Aorta (tissue), 5 donors: ENCODE measurements at regions not wholly inside any gene's neighbourhood (a gene's known extent, or its start where the extent isn't known, plus 50 kb on each side); places are given as distances from the start of the nearest gene placed in this dataset.

ENCODE experiments used
- ATAC-seq: fragments of 200-7000 bp; cut with Tn5 transposase; one replicate; pipeline ENCODE4 v1.9.1; 2022; ENCODE audit warnings: moderate library complexity; ENCODE audit not compliant: low FRiP score
- DNase-seq, 2 donors: peaks; one replicate each; pipeline ENCODE4 v3.0.0-alpha.2; 2020
- H3K27ac ChIP-seq, 2 donors: one replicate each; pipeline ENCODE4 v1.5.1; 2013; ENCODE audit warnings: low read length in 2 of 2, mild to moderate bottlenecking in 2 of 2, moderate library complexity in 2 of 2, control low read depth in 1 of 2, inconsistent platforms in 1 of 2, low read depth in 1 of 2
- H3K27me3 ChIP-seq, 2 donors: one replicate each; pipeline ENCODE4 v1.6.1; 2013; ENCODE audit warnings: control low read depth in 1 of 2, low read length in 1 of 2, mild to moderate bottlenecking in 1 of 2, moderate library complexity in 1 of 2; ENCODE audit not compliant: insufficient read depth in 2 of 2, control insufficient read depth in 1 of 2
- H3K36me3 ChIP-seq, 2 donors: one replicate each; pipeline ENCODE4 v1.6.1; 2013; ENCODE audit warnings: control low read depth in 1 of 2, low read length in 1 of 2, mild to moderate bottlenecking in 1 of 2; ENCODE audit not compliant: insufficient read depth in 2 of 2, control insufficient read depth in 1 of 2
- H3K4me1 ChIP-seq, 2 donors: one replicate each; pipeline ENCODE4 v1.6.1; 2013; ENCODE audit warnings: low read length in 2 of 2, control low read depth in 1 of 2, mild to moderate bottlenecking in 1 of 2, moderate library complexity in 1 of 2; ENCODE audit not compliant: insufficient read depth in 2 of 2, control insufficient read depth in 1 of 2
- H3K4me3 ChIP-seq, 2 donors: one replicate each; pipeline ENCODE4 v1.5.1; 2013; ENCODE audit warnings: low read length in 2 of 2, control low read depth in 1 of 2, mild to moderate bottlenecking in 1 of 2
- H3K9me3 ChIP-seq: one replicate; pipeline ENCODE4 v1.6.1; 2013; ENCODE audit warnings: mild to moderate bottlenecking, low read length; ENCODE audit not compliant: control insufficient read depth
- WGBS, 2 donors: extraction: QIAGEN DNeasy Blood & Tissue Kit; methylation state at CpG; one replicate each; pipeline ENCODE4 v1.1.7; 2013; 5-methylcytosine and 5-hydroxymethylcytosine counted together
- intact Hi-C, 2 donors: fragments of 100-400 bp; cut with DNase I; formaldehyde crosslinking; loops; one replicate each; pipeline versions ENCODE4 v1.14.2 to v1.15.0; 2022
- donor health status: healthy with polysubstance abuse.
- donor health status: Bipolar disorder and iron deficiency.
- donor health status: DM: no; HTN: no; CAD: no.
- donor health status: DM: no; HTN: no; CAD: no.
- donor health status: DM: yes; HTN: yes; CAD: no.

DNA sequence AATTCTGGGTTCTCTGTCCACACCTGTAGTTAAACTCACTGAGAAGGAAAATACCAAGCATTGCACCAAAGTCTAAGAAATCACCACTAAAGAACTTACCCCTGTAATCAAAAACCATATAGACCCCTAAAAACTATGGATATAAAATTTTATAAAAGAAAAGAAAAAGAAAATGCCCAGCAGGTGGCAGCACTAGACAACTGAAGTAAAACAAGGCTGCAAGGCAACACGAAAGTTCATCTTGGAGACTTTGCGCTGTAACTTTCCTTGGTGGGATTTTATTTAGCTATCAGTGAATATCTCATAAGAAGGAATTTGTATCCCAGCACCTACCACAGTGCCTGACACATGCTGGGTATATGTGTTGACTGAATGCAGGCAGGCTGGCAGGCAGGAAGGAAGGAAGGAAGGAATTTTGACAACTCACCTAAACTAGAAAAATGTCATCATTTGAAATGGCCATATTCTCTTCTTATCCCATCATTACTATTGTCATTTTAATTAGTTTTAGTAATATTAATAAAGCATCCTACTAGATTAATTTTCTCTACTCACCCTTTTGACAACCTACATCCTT lies 68.2 kb upstream of the ETV6 start:
- intact Hi-C loops: loop anchor here (1.0 to 10.0 kb wide), 3 partner anchors 324 to 452 kb away; no protein-coding TSS in a partner anchor
- Histone ChIP-seq H3K9me3 (no peaks in the 10 kb centered on the region), H3K4me1 (peaks cover 0 to 9% of the 10 kb centered on the region in 2 donors), H3K36me3 (no peaks in the 10 kb centered on the region), H3K27ac (no peak overlapping the region), H3K27me3 (no peaks in the 10 kb centered on the region), H3K4me3 (no peak overlapping the region)
- DNase-seq: peak in 1 of 2 donors; percentile 66
- WGBS, 2 donors: 0 to 1% methylated on average over 2 of the region's 2 CpGs
- peak; percentile 74 for ATAC-seq

DNA sequence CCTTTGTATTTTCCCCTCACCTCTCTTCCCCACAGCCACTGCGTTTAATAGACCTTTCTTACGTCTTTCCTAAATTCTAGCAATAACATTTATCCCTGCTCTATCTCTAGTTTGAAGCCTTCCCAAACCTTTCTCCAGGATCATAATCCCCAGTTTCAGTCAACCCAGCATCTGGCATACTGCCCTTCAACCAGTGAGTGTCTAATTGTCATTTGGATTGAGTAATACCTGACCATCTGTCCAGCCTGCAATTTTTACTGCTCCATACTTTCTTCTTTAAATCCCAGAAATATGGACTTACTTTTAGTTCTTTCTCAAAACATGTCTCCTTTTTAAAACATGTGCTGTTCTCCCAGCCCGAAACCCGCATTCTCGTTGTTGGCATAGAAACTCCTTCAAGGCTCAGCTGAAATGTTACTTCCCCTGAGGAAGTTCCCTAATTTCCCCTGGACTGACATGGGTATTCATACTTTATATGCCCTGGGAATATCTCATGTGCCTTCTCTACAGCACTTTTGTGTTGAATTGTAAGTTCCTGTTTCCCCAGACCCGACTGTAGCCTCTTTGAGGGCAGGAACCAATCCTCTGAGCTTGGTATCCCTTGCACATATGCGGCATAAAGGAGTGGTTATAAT lies 65.1 kb upstream of the ETV6 start:
- H3K4me3 ChIP-seq: no peak overlapping the region
- DNase-seq: no peak
- WGBS, 2 donors: 91 to 92% methylated on average over 7 of the region's 7 CpGs
- peaks cover 0 to 2% of the 10 kb centered on the region in 2 donors for H3K4me1 ChIP-seq
- intact Hi-C loops: loop anchor here in 1 of 2 donors (10.0 kb wide), 1 partner anchor 320 kb away; no protein-coding TSS in a partner anchor
- H3K27me3 ChIP-seq: no peaks in the 10 kb centered on the region
- H3K36me3 ChIP-seq: no peaks in the 10 kb centered on the region
- ATAC-seq: no peak
- no peaks in the 10 kb centered on the region for H3K9me3 ChIP-seq
- no peak overlapping the region for H3K27ac ChIP-seq

DNA sequence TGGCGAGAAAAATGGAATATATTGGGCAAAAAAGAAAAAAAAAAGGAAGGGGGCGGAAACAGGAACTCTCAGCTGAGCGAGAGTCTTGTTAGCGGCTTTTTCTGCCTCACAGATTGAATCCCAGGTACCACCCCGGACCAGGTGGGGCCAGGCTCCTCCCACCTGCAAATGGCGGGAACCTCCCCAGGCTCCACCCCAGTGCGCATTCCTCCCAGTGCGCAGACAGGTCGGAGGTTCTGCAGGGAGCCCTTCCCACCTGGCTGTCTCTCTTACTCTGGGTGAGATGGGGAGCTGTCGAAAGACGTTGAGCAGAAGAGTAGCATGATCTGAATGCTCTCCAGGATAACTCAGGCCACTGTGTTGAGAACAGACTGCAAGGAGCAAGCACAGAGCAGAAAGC lies 57.0 kb upstream of the ETV6 start:
- H3K9me3 ChIP-seq: no peaks in the 10 kb centered on the region
- H3K36me3 ChIP-seq: no peaks in the 10 kb centered on the region
- intact Hi-C loops: no loop called here
- no peaks in the 10 kb centered on the region for H3K27me3 ChIP-seq
- no peak overlapping the region for H3K4me3 ChIP-seq
- no peak overlapping the region for H3K27ac ChIP-seq
- DNase-seq: no peak
- ATAC-seq: no peak
- no peaks in the 10 kb centered on the region for H3K4me1 ChIP-seq
- WGBS, 2 donors: 96 to 97% methylated on average over 11 of the region's 11 CpGs

DNA sequence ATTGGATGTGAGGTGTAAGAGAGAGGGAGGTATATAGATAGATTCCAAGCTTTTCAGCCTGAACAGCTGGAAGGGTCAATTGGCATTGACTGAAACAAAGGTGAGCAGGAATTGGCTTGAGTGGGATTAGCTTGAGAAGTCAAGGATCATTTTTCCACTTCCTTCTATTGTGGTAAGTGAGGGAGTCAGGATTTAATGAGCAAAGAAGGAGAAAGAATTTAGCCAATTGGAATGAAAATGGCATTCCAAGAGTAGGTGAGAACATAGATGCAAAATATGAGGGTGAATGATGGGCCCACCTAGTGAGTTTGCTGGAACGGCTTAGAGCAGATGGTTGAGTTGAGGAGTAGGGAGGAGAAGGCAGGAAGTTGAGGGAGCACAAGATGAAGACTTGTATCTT lies 56.5 kb upstream of the ETV6 start:
- Histone ChIP-seq H3K4me1 (no peaks in the 10 kb centered on the region), H3K36me3 (no peaks in the 10 kb centered on the region)
- ATAC-seq: no peak

DNA sequence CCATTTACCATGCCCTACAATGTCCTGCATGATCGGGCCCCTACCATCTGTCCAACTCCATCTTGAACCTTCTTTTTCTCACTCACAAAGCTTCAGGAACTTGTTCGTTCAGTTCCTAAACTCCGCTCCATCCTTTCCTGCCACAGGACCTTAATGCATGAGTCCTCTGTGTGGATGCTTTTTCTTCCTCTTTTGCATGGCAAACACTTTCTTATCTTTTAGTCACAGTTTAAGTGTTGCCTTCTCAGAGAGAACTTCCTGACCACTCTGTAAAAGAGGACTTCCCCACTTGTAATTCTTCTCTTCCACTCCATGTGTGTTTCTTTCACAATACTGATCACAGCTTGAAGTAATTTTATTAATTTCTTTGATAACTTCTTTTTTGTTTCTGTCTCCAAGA lies 54.4 kb upstream of the ETV6 start:
- DNase-seq (no peak), ATAC-seq (no peak)
- no peaks in the 10 kb centered on the region for H3K9me3 ChIP-seq
- no peaks in the 10 kb centered on the region for H3K27me3 ChIP-seq
- H3K27ac ChIP-seq: no peak overlapping the region
- H3K4me3 ChIP-seq: no peak overlapping the region
- intact Hi-C loops: no loop called here
- H3K36me3 ChIP-seq: no peaks in the 10 kb centered on the region
- no peaks in the 10 kb centered on the region for H3K4me1 ChIP-seq
- WGBS, 2 donors: 64 to 95% methylated on average over 3 of the region's 3 CpGs

More for the DNA sequence above, 56.5 kb upstream of the ETV6 start:
- Histone ChIP-seq H3K4me3 (no peak overlapping the region), H3K27me3 (no peaks in the 10 kb centered on the region), H3K27ac (no peak overlapping the region), H3K9me3 (no peaks in the 10 kb centered on the region)
- WGBS, 2 donors: 97 to 100% methylated on average over 1 of the region's 1 CpG
- intact Hi-C loops: no loop called here
- DNase-seq: no peak

DNA sequence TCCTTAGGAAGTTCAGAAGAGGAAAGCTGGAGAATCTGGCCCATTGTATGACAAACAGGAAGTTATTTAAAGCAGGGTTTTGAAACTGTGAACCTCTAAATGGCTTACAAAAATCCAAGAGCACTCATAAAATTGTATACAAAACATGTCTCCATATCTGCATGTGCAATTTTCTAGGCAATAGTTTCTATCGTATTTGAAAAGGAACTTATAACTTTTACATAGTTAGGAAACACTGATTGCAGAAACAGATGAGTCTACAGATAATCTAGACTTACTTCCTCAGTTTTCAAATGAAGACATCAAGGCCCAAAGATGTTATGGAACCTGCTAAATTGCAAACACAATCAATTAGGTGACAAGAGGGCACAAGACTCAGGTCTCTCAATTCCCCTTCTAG lies 53.3 kb upstream of the ETV6 start:
- intact Hi-C loops: no loop called here
- Histone ChIP-seq H3K36me3 (no peaks in the 10 kb centered on the region), H3K27me3 (no peaks in the 10 kb centered on the region), H3K27ac (no peak overlapping the region), H3K4me1 (no peaks in the 10 kb centered on the region), H3K4me3 (no peak overlapping the region), H3K9me3 (no peaks in the 10 kb centered on the region)
- DNase-seq (no peak), ATAC-seq (no peak)
- WGBS, 2 donors: 91 to 94% methylated on average over 1 of the region's 1 CpG

DNA sequence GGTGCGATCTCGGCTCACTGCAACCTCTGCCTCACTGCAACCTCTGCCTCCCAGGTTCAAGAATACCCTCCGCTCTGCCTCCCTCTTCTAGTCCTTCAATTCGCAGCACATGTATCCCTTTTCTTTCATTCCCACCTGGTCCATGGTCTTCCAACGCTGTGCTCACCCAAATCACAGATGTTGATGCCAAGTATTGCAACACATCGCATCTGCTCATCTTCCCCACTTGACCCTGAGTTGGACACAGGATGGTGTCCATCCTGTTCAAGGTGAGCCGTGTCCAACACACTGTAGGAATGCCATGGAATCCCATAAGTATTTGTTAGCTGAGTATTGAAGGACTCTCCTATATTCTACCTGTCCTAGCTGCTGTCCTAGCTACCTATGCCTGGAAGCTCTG lies 50.6 kb upstream of the ETV6 start:
- ATAC-seq (no peak), DNase-seq (no peak)
- intact Hi-C loops: no loop called here
- Histone ChIP-seq H3K4me3 (no peak overlapping the region), H3K27me3 (no peaks in the 10 kb centered on the region), H3K9me3 (no peaks in the 10 kb centered on the region), H3K36me3 (no peaks in the 10 kb centered on the region), H3K27ac (no peak overlapping the region), H3K4me1 (no peaks in the 10 kb centered on the region)
- WGBS, 2 donors: 82 to 95% methylated on average over 7 of the region's 7 CpGs
